SK-N-SH (cell line): ENCODE measurements at regions not wholly inside any gene's neighbourhood (a gene's known extent, or its start where the extent isn't known, plus 50 kb on each side); places are given as distances from the start of the nearest gene placed in this dataset.

Source experiments
- MAX ChIP-seq: IDR thresholded peaks from 2 replicates; pipeline ENCODE4 v1.4.0; 2012; ENCODE audit warnings: low read depth
- MXI1 ChIP-seq: IDR thresholded peaks from 2 replicates; pipeline ENCODE4 v1.6.1; 2012; ENCODE audit warnings: mild to moderate bottlenecking, low read depth, low read length, improper control_type of control experiment
- RFX5 ChIP-seq: IDR thresholded peaks from 2 replicates; pipeline ENCODE4 v1.6.1; 2012; ENCODE audit warnings: mild to moderate bottlenecking, improper control_type of control experiment, low read length
- TF ChIP-seq, protein P1 (sequence below): fragments of 200-600 bp; sonication (generic); IDR thresholded peaks from 2 replicates; pipeline ENCODE4 v1.6.1; 2017; ENCODE audit warnings: antibody characterized with exemption, mild to moderate bottlenecking, moderate library complexity

GRCh38 chr13:89982407-89983095 is 1364.9 kb upstream of the MIR17HG start:
- TF ChIP-seq, protein P1, sequence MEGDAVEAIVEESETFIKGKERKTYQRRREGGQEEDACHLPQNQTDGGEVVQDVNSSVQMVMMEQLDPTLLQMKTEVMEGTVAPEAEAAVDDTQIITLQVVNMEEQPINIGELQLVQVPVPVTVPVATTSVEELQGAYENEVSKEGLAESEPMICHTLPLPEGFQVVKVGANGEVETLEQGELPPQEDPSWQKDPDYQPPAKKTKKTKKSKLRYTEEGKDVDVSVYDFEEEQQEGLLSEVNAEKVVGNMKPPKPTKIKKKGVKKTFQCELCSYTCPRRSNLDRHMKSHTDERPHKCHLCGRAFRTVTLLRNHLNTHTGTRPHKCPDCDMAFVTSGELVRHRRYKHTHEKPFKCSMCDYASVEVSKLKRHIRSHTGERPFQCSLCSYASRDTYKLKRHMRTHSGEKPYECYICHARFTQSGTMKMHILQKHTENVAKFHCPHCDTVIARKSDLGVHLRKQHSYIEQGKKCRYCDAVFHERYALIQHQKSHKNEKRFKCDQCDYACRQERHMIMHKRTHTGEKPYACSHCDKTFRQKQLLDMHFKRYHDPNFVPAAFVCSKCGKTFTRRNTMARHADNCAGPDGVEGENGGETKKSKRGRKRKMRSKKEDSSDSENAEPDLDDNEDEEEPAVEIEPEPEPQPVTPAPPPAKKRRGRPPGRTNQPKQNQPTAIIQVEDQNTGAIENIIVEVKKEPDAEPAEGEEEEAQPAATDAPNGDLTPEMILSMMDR = no peak
- TF ChIP-seq MAX (no peak), MXI1 (no peak), RFX5 (no peak)
